Mesothelial cell of epicardium (in vitro differentiated cells): ENCODE measurements at regions not wholly inside any gene's neighbourhood (a gene's known extent, or its start where the extent isn't known, plus 50 kb on each side); places are given as distances from the start of the nearest gene placed in this dataset.

Source experiments
- DNase-seq, 2 experiments: peaks; one replicate each; pipeline ENCODE4 v3.0.0; 2021; ENCODE audit warnings: low spot score in 2 of 2; ENCODE audit not compliant: unreplicated experiment in 2 of 2
- H3K27ac Mint-ChIP-seq: 2 replicates; pipeline ENCODE4 v1.8.0; 2021; ENCODE audit warnings: mixed read lengths
- H3K27me3 Mint-ChIP-seq: 2 replicates; pipeline ENCODE4 v1.8.0; 2021; ENCODE audit warnings: low read depth, mixed read lengths
- H3K36me3 Mint-ChIP-seq: 2 replicates; pipeline ENCODE4 v1.8.0; 2021; ENCODE audit warnings: mixed read lengths
- H3K4me1 Mint-ChIP-seq: 2 replicates; pipeline ENCODE4 v1.8.0; 2021; ENCODE audit warnings: mixed read lengths
- H3K4me3 Mint-ChIP-seq: 2 replicates; pipeline ENCODE4 v1.8.0; 2021; ENCODE audit warnings: mild to moderate bottlenecking, moderate library complexity, mixed read lengths
- H3K9me3 Mint-ChIP-seq: 2 replicates; pipeline ENCODE4 v1.8.0; 2021; ENCODE audit warnings: mixed read lengths
- CTCF ChIP-seq: fragments of 200-600 bp; sonication (generic); IDR thresholded peaks from one replicate; pipeline ENCODE4 v1.5.0; 2021; ENCODE audit warnings: antibody characterized with exemption; ENCODE audit not compliant: unreplicated experiment

- Mint-ChIP-seq H3K36me3 (no peaks in the 10 kb centered on the region), H3K9me3 (no peaks in the 10 kb centered on the region), H3K4me1 (no peaks in the 10 kb centered on the region), H3K27me3 (peaks cover 44% of the 10 kb centered on the region), H3K27ac (no peak overlapping the region), H3K4me3 (no peak overlapping the region)
- TF ChIP-seq CTCF = no peak
- DNase-seq = no peak
These were observed 93.4 kb downstream of the ABHD5 start for GRCh38 chr3:43783987-43784639.

- no peak overlapping the region for H3K27ac Mint-ChIP-seq
- no peaks in the 10 kb centered on the region for H3K36me3 Mint-ChIP-seq
- no peaks in the 10 kb centered on the region for H3K4me1 Mint-ChIP-seq
- no peak for DNase-seq
- H3K9me3 Mint-ChIP-seq = no peaks in the 10 kb centered on the region
- TF ChIP-seq CTCF = no peak
- no peak overlapping the region for H3K4me3 Mint-ChIP-seq
- peaks cover 49% of the 10 kb centered on the region for H3K27me3 Mint-ChIP-seq
These were observed 93.9 kb downstream of the ABHD5 start for GRCh38 chr3:43784640-43785011.

GRCh38 chr3:43785551-43785950, 94.8 kb downstream of the ABHD5 start:
- H3K27ac Mint-ChIP-seq = no peak overlapping the region
- no peak for DNase-seq
- no peaks in the 10 kb centered on the region for H3K36me3 Mint-ChIP-seq
- H3K4me1 Mint-ChIP-seq = no peaks in the 10 kb centered on the region
- no peaks in the 10 kb centered on the region for H3K9me3 Mint-ChIP-seq
- no peak for TF ChIP-seq CTCF
- no peak overlapping the region for H3K4me3 Mint-ChIP-seq
- H3K27me3 Mint-ChIP-seq = peaks cover 57% of the 10 kb centered on the region

- H3K4me3 Mint-ChIP-seq = no peak overlapping the region
- no peaks in the 10 kb centered on the region for H3K9me3 Mint-ChIP-seq
These were observed 95.4 kb downstream of the ABHD5 start for GRCh38 chr3:43786102-43786501.

GRCh38 chr3:43786526-43787305, 96.0 kb downstream of the ABHD5 start:
- Mint-ChIP-seq H3K4me3 (no peak overlapping the region), H3K9me3 (no peaks in the 10 kb centered on the region), H3K4me1 (no peaks in the 10 kb centered on the region), H3K36me3 (no peaks in the 10 kb centered on the region), H3K27me3 (peaks cover 64% of the 10 kb centered on the region), H3K27ac (no peak overlapping the region)
- no peak for TF ChIP-seq CTCF
- DNase-seq = no peak

More at GRCh38 chr3:43786102-43786501, 95.4 kb downstream of the ABHD5 start:
- TF ChIP-seq CTCF = no peak
- DNase-seq = no peak
- no peaks in the 10 kb centered on the region for H3K36me3 Mint-ChIP-seq
- no peak overlapping the region for H3K27ac Mint-ChIP-seq
- H3K4me1 Mint-ChIP-seq = no peaks in the 10 kb centered on the region
- peaks cover 63% of the 10 kb centered on the region for H3K27me3 Mint-ChIP-seq
